ENCODE measurements at regions not wholly inside any gene's neighbourhood (a gene's known extent, or its start where the extent isn't known, plus 50 kb on each side); places are given as distances from the start of the nearest gene placed in this dataset.

DNA sequence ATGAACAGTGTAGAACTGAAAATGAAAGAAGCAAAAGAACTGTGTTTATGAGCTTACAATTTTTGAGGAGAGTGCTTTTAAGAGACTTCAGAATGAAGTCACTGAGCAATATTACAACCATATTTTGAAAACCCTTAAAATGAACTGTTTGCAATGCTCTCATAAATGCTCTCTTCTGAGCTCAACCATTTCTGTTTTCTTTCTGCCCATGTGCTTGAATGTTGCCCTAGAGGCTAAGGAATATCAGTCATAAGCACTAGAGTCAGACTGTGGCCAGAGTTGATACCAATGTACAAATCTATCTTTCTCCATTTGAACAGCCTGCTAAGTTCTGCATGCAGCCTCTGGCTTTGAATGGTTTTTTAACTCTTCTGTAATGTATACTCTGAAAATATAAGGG, 1092.8 kb downstream of the PCDH9 start:
- TF ChIP-seq EZH2phosphoT487 (IDR thresholded peaks at IDR 0.05; ENCODE audit: unreplicated experiment) (no peak), CTCF (conservative IDR thresholded peaks at IDR 0.05; ENCODE audit: low read depth in 2 of 2) (no peak), CREB1 (CRISPR knock-in tag; IDR thresholded peaks at IDR 0.05; ENCODE audit: low read depth) (no peak), NANOG (IDR thresholded peaks at IDR 0.05; ENCODE audit: borderline replicate concordance) (no peak), POLR2AphosphoS5 (IDR thresholded peaks at IDR 0.05; ENCODE audit: low read depth) (no peak), ZNF114 (CRISPR knock-in tag; IDR thresholded peaks at IDR 0.05) (no peak)

Data from GM23338 (cell line).